ENCODE measurements at regions not wholly inside any gene's neighbourhood (a gene's known extent, or its start where the extent isn't known, plus 50 kb on each side); places are given as distances from the start of the nearest gene placed in this dataset.

- ChIA-PET POLR2A (no interaction called here), CTCF (interaction anchor here (1.1 kb wide), 1 partner anchor 9 kb away, joined by 3 read pairs; no protein-coding TSS in a partner anchor)
- TF ChIP-seq CTCF (IDR thresholded peaks at IDR 0.05; ENCODE audit: control extremely low read depth, extremely low read depth, low read depth, missing control alignments) = no peak
- DNase-seq (ENCODE audit: extremely low spot score) = no peak
Measured at GRCh38 chrX:121592884-121593283, 545.5 kb downstream of the GLUD2 start.

DNA sequence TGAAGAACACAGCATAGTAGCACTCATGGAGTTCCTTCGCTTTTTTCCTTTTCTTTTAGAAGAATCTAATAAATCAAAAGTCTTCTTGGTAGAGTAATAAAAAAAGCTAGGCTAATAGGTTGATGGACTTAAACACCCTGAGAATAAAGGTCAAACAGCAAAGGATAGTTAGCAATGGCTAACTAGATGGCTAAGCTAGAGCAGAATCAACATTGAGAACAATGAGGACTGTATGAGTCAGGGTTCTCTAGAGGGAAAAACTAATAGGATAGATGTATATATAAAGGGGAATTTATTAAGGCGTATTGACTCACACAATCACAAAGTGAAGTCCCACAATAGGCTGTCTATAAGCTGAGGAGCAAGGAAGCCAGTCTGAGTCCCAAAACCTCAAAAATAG is 550.9 kb downstream of the GLUD2 start:
- no peak for DNase-seq (ENCODE audit: extremely low spot score)
- CTCF ChIA-PET = no interaction called here
- TF ChIP-seq CTCF (IDR thresholded peaks at IDR 0.05; ENCODE audit: control extremely low read depth, extremely low read depth, low read depth, missing control alignments) = no peak
- POLR2A ChIA-PET = no interaction called here

GRCh38 chrX:121635141-121635540 is 587.7 kb downstream of the GLUD2 start:
- DNase-seq (ENCODE audit: extremely low spot score) = no peak
- ChIA-PET POLR2A (no interaction called here), CTCF (no interaction called here)
- TF ChIP-seq CTCF (IDR thresholded peaks at IDR 0.05; ENCODE audit: control extremely low read depth, extremely low read depth, low read depth, missing control alignments) = no peak

- POLR2A ChIA-PET = no interaction called here
- CTCF ChIA-PET = no interaction called here
- DNase-seq (ENCODE audit: extremely low spot score) = no peak
- no peak for TF ChIP-seq CTCF (IDR thresholded peaks at IDR 0.05; ENCODE audit: control extremely low read depth, extremely low read depth, low read depth, missing control alignments)
Measured at GRCh38 chrX:121639781-121640180, 592.4 kb downstream of the GLUD2 start.

GRCh38 chrX:121641560-121641959 is 594.1 kb downstream of the GLUD2 start:
- ChIA-PET POLR2A (no interaction called here), CTCF (no interaction called here)
- no peak for TF ChIP-seq CTCF (IDR thresholded peaks at IDR 0.05; ENCODE audit: control extremely low read depth, extremely low read depth, low read depth, missing control alignments)
- DNase-seq (ENCODE audit: extremely low spot score) = no peak

DNA sequence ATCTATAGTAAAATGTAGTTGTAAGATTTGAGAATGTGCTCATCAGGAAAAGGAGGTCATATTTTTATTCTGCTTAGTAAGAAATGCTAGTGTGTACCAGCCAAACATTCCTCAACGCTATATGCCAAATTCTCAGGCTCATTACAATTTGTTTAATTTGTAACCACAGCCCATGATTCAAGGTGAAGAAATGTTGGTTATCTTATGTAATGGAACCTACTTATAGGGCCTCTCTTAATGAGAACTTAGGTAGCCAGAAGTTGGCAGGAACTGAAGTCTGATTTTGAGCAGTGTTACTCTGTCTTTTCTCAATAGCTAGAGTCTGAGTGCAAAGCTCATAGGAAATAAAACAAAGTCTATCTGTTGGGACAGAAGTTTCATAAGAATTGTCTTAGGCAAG is 595.0 kb downstream of the GLUD2 start:
- POLR2A ChIA-PET = no interaction called here
- CTCF ChIA-PET = no interaction called here

More for the DNA sequence above, 595.0 kb downstream of the GLUD2 start:
- no peak for TF ChIP-seq CTCF (IDR thresholded peaks at IDR 0.05; ENCODE audit: control extremely low read depth, extremely low read depth, low read depth, missing control alignments)
- no peak for DNase-seq (ENCODE audit: extremely low spot score)
